NCI-H82 treated with DMSO at 0.1 percent for 48 hours (cell line): ENCODE measurements at regions not wholly inside any gene's neighbourhood (a gene's known extent, or its start where the extent isn't known, plus 50 kb on each side); places are given as distances from the start of the nearest gene placed in this dataset.

Experiments
- DNase-seq: peaks from one replicate; lab custom pipeline; 2025; ENCODE audit not compliant: unreplicated experiment; lab: John Stamatoyannopoulos, UW

GRCh38 chr14:80381807-80382363 is 170.6 kb upstream of the DIO2 start:
- no peak for DNase-seq

- DNase-seq, result no peak
Observed at GRCh38 chr14:80379035-80379434, 167.7 kb upstream of the DIO2 start.

GRCh38 chr14:80378084-80378690 is 166.9 kb upstream of the DIO2 start:
- DNase-seq, result no peak

- DNase-seq, result no peak
Observed at GRCh38 chr14:80364816-80365215, 153.5 kb upstream of the DIO2 start.

- DNase-seq, result peak; percentile 7
Observed at GRCh38 chr14:80364274-80364673, 153.0 kb upstream of the DIO2 start.

GRCh38 chr14:80358112-80358511 is 146.8 kb upstream of the DIO2 start:
- no peak for DNase-seq

- no peak for DNase-seq
Observed at GRCh38 chr14:80356413-80356812, 145.1 kb upstream of the DIO2 start.

GRCh38 chr14:80354860-80355581 is 143.7 kb upstream of the DIO2 start:
- DNase-seq, result no peak

- no peak for DNase-seq
Observed at GRCh38 chr14:80352471-80352870, 141.2 kb upstream of the DIO2 start.

- no peak for DNase-seq
Observed at GRCh38 chr14:80350707-80351106, 139.4 kb upstream of the DIO2 start.

GRCh38 chr14:80346395-80346794 is 135.1 kb upstream of the DIO2 start:
- DNase-seq, result no peak

GRCh38 chr14:80344208-80344607 is 132.9 kb upstream of the DIO2 start:
- DNase-seq, result no peak

GRCh38 chr14:80336608-80337106 is 125.4 kb upstream of the DIO2 start:
- DNase-seq, result no peak

- no peak for DNase-seq
Observed at GRCh38 chr14:80325688-80326087, 114.4 kb upstream of the DIO2 start.

- DNase-seq, result no peak
Observed at GRCh38 chr14:80325112-80325511, 113.8 kb upstream of the DIO2 start.

GRCh38 chr14:80324649-80325048 is 113.3 kb upstream of the DIO2 start:
- no peak for DNase-seq

GRCh38 chr14:80323038-80323665 is 111.8 kb upstream of the DIO2 start:
- no peak for DNase-seq

- no peak for DNase-seq
Observed at GRCh38 chr14:80316441-80316840, 105.1 kb upstream of the DIO2 start.

GRCh38 chr14:80315681-80316080 is 104.4 kb upstream of the DIO2 start:
- DNase-seq, result no peak

- no peak for DNase-seq
Observed at GRCh38 chr14:80313806-80314205, 102.5 kb upstream of the DIO2 start.

- DNase-seq, result no peak
Observed at GRCh38 chr14:80310938-80311750, 99.8 kb upstream of the DIO2 start.
